ENCODE measurements at regions not wholly inside any gene's neighbourhood (a gene's known extent, or its start where the extent isn't known, plus 50 kb on each side); places are given as distances from the start of the nearest gene placed in this dataset.

DNA sequence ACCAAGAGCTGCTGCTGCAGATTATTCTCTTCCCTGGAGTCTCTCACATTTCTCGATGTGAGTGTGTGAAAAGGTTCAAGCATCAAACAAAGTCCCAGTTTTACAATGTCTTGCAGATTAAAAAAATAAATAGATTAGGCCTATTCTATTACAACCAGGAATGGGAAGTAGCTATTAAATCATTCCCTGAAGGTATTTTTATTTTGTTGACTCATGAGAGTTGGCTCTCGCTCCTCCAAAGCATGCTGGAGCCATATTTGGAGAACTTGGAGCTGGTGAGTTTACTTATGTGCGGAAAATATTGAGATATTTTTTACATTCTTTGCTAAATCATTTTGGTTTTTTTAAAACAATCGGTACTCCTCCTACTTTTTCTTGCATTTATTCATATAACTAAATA lies 572.3 kb downstream of the ETNK1 start:
- no peak for TF ChIP-seq POLR2AphosphoS5 (IDR thresholded peaks at IDR 0.05; ENCODE audit: low read depth, low read length)
- TF ChIP-seq TAF1 (IDR thresholded peaks at IDR 0.05; ENCODE audit: borderline replicate concordance, low read depth, low read length), result no peak
- no peak for TF ChIP-seq POLR2A (IDR thresholded peaks at IDR 0.05; ENCODE audit: low read depth, low read length)
